ENCODE measurements at regions not wholly inside any gene's neighbourhood (a gene's known extent, or its start where the extent isn't known, plus 50 kb on each side); places are given as distances from the start of the nearest gene placed in this dataset.

GRCh38 chr1:104331763-104332162, 582.1 kb downstream of the AMY1C start:
- TF ChIP-seq EZH2 (IDR thresholded peaks at IDR 0.05; ENCODE audit: low read depth) (no peak), CTCF (conservative IDR thresholded peaks at IDR 0.05) (no peak)

Data from PC-9 (cell line).